RPMI7951 (cell line): ENCODE measurements at regions not wholly inside any gene's neighbourhood (a gene's known extent, or its start where the extent isn't known, plus 50 kb on each side); places are given as distances from the start of the nearest gene placed in this dataset.
"Not testable (repeated sequence)": the region's sequence is repeated elsewhere in the genome, so short reads cannot be mapped to it uniquely, and the experiment has no call there.

Experiments used
- DNase-seq: peaks from one replicate; pipeline ENCODE4 v3.0.0-alpha.2; 2012; ENCODE audit warnings: low read depth

GRCh38 chr2:133624551-133624950 is 56.3 kb upstream of the NCKAP5 start:
- DNase-seq, result no peak

- peak; percentile 31 for DNase-seq
Observed at GRCh38 chr2:133627741-133628140, 59.5 kb upstream of the NCKAP5 start.

DNA sequence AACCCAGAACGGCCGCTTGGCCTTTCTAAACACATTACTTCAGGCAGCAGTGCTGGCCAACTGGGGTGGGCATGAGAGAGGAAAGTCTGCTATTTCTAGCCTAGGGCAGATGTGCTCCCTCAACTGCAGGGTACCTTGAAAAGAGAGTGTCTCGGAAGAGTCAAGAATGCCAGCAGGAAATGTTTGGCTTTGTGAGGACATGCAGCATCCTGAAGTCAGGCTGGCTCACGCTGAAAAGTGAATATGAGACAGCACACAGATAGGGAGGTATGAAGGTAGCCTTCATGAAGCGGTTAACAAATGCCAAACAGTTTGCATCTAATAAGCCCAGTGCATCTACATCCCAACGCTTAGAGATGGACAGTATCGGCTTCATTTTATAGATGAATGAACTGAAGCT is 65.0 kb upstream of the NCKAP5 start:
- DNase-seq, result no peak

DNA sequence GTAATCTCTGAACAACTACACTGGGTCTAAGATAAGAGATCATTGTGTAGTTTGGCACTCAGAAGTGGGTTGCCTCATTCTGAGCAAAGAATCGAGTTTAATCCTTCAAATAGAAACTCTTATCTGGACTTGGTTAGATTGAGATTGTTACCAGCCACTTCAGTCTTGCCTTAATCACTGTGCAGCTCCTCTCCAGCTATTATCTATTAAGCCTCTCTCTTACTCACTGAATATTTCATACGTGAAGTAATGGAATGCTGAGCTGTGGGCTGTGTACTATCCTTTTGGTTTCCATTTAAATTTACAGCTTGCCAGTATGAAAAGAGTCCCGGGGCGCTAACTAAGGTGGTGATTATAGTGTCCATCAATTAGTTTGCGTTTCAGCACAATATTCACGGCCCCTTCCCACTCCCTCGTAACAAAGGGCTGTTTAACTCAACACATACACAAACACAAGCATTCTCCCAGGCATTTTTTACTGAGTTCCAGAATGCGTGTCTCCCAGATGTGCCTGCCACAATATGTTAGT is 65.7 kb upstream of the NCKAP5 start:
- DNase-seq, result peak; percentile 57

DNA sequence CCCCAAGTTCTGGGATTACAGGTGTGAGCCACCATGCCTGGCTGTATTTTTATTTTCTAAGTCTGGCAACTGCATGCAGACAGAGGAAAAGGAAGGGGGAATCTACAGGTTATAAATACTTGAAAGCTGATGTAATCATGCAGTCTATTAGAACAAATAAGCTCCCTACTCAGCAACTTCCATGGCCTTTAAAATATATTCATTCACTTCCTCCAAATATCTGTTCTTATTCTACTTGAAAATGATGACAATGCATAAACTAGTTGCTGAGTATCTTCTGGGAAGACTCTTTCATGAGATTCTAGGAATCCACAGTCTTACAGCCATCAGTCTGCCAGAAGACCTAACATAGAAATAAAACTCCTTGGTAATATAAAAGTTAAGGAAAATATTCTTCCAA is 66.9 kb upstream of the NCKAP5 start:
- no peak for DNase-seq

GRCh38 chr2:133636287-133636686 is 68.0 kb upstream of the NCKAP5 start:
- no peak for DNase-seq

DNA sequence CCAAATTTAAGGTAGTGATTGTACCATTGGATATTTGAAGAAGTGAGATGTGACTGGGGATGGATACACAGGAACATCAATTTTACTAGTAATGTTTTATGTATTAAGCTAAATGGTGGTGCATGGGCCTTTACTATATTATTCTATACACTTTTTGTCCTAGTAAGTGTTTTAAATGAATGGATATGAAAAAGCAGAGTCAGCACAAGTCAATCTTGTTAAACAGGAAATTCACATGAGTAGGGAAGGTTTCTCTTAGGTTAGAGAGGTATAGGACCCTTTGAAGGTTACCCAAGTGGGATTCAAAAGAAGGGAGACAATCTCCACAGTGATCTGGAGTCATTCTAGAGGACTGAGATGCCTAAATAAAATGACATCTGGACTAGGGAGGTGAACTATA is 71.8 kb upstream of the NCKAP5 start:
- no peak for DNase-seq

GRCh38 chr2:133641497-133641896 is 73.2 kb upstream of the NCKAP5 start:
- peak; percentile 82 for DNase-seq

DNA sequence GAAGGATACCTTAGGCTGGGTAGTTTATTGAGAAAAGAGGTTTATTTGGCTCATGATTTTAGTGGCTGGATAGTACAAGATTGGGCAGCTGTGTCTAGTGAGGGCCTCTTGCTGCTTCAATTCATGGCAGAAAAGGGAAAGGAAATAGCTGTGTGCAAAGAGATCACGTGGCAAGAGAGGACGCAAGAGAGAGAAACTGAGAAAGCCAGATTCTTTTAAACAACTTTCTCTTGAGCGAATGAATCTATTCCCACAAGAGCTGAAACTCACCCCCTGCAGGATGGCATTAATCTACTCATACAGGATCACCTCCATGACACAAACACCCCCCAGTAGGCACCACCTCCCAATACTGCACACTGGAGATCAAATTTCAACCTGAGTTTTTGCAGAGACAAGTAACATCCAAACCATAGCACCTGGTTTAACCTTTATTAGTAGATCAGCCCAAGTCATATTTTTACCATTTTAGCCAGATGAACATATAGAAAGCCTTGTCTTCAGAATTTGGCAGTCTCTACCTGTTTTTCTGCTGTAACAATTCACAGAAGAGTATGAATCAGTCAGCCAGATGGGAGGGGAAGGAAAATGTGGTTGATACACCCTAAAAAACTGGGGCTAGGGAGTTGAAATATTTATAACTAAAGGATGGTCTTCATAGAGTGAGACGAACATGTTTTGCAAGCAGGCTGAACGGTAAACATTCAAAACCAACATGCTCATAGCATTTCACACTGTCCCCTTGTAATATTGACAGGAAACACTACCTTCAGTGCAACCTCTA is 73.9 kb upstream of the NCKAP5 start:
- DNase-seq, result peak; percentile 7

- DNase-seq, result peak; percentile 23
Observed at GRCh38 chr2:133642791-133643191, 74.5 kb upstream of the NCKAP5 start.

DNA sequence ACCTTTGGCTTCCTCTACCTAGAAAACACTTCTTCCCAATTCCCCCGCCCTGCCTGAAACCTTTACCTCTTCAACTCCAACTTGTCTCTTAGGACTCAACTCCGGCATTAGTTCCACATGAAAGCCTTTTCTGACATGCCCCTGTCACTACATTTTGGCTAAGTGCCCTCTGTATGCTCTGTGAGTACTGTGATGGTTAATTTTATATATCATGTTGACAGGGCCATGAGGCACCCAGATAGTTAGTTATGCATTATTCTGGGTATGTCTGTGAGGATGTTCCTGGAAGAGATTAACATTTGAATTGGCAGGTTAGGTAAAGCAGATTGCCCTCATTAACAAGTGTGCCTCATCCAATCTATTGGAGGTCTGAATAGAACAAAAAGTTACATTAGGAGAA is 75.6 kb upstream of the NCKAP5 start:
- DNase-seq, result no peak

DNA sequence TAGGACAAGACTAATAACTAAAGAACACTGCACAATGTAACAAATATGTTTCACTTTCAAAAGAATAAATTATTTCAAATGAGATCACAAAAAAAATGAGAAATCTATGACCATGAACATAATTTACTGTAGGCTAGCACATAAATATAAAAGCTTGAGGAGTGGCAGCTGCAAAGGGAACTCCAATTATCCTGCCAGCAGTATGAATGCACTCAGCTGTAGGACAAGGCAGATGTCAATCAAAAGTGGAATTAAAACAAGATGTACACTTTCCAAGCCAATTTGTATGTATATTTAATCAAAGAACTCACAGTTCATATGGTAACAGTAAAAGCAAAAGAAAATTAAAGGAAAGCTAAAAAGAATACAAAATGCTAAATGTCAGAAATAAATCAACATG is 76.6 kb upstream of the NCKAP5 start:
- DNase-seq, result no peak

- DNase-seq, result not testable (repeated sequence)
Observed at GRCh38 chr2:133647386-133647785, 79.1 kb upstream of the NCKAP5 start.

DNA sequence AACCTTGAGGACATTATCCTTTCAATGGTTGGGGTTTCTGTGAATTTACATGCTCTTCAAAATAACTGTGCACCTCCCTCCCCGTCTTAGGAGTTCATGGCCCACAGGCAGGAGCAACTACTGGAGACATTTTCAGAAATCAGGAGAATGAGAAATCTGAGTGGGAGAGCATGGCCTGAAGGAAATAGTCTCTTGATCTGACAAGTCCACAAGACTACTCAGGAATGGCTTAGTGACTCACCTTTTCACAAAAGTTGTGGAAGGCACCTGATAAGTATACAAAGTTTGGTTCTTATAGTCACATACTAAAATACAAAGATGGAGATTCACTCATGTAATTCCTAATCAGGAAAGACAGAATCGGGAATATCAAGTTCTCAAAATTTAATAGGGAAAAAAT is 83.6 kb upstream of the NCKAP5 start:
- DNase-seq, result no peak

DNA sequence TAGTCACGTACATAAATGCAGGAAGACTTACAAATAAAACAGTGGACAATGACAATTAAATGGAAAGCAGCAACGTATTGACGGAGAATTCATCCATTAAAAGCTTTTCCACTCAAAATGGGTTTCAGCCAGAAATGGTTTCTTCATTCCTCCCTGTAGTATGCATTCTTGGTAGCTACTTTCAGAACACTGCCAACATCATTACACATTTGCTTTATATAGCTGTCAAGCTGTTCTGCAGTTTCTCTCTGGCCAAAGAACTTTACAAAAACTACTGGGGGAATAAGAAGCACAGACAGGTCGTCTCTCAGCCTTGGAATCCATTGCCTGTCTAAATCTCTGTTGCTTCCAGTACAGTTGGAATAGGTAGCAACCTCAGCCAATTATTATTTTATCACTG is 84.1 kb upstream of the NCKAP5 start:
- DNase-seq, result no peak

- DNase-seq, result no peak
Observed at GRCh38 chr2:133653056-133653455, 84.8 kb upstream of the NCKAP5 start.

DNA sequence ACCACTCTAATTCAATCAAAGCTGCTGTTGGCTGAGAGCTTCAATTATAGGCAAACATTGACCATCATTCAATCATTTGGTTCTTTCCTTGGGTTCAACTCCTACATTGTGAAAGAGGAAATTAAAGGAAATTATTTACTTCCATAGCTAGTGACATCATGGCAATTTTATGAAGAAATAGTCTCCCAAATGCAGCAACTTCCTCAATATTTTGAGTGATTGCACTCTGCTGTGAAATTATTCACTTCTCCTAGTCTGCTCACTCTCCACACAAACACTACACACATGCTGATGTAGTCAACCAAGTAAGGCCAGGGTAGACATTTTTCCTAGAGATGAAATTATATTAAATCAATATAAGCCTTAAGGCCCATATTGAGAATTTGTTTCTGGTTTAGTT is 86.7 kb upstream of the NCKAP5 start:
- DNase-seq, result no peak

GRCh38 chr2:133655610-133656009 is 87.3 kb upstream of the NCKAP5 start:
- no peak for DNase-seq

DNA sequence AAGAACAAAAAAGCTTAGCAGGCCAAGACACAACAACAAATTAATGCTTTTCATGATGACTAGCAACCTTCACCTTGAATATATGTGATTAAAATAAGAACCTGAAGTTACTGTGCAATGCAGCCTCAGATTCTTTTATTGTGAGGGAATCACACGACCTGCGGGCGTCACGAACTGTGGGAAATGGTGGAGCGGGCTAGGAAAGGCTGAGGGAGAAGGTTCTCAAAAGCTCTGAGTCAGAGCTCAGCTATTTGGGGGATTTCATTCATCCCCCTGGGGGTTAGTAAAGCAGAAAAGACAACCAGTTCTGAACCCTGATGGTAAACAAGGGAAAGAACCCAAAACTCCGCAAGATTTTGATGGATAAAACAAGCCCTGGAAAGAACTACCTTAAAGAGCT is 89.3 kb upstream of the NCKAP5 start:
- DNase-seq, result peak; percentile 91

GRCh38 chr2:133658020-133658903 is 90.0 kb upstream of the NCKAP5 start:
- peak; percentile 71 for DNase-seq

- no peak for DNase-seq
Observed at GRCh38 chr2:133660510-133660909, 92.2 kb upstream of the NCKAP5 start.

DNA sequence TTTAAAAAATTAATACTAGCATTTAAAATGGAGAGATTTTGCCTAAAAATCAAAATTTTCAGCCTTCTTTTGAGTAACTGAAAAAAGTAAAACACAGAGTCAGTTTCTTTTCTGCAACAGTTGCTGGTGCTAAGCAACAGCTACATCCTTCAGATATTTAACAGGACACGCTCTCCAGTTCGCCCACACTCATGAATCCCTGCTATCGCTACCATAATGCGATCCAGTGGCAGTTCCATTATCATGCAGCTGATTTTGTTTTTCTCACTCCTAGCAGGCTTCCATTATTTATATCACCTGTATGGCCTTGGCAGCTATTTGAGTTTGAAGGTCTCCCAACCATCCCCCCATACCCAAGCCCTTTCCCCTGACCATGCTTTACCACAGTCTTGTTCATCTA is 93.1 kb upstream of the NCKAP5 start:
- no peak for DNase-seq

DNA sequence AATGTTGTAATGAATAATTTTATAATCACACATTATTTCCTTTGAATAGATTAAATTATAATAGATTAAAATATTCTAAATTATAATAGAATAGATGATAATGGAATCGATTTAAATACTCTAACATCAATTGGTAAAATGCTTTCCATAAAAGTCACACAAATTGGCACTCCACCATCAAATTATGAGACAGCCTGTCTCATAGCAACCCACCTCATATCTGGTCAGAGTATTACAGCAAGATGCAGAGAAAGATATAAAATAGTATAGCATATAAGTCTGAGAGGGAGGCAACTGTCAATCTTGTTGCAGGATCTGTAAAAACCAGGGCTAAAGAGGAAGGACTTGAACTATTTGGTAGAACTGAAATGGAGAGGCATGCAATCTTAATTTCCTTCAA is 98.4 kb upstream of the NCKAP5 start:
- DNase-seq, result no peak
